Glutamatergic neuron (in vitro differentiated cells): ENCODE measurements at regions not wholly inside any gene's neighbourhood (a gene's known extent, or its start where the extent isn't known, plus 50 kb on each side); places are given as distances from the start of the nearest gene placed in this dataset.

Experiments used
- DNase-seq: peaks from one replicate; pipeline ENCODE4 v3.0.0; 2022
- H3K27ac Mint-ChIP-seq: one replicate; pipeline ENCODE4 v1.8.0; 2020; ENCODE audit warnings: mild to moderate bottlenecking, mixed read lengths, inconsistent platforms; ENCODE audit not compliant: unreplicated experiment
- H3K27me3 Mint-ChIP-seq: one replicate; pipeline ENCODE4 v1.8.0; 2020; ENCODE audit warnings: mild to moderate bottlenecking, moderate library complexity, mixed read lengths, inconsistent platforms; ENCODE audit not compliant: unreplicated experiment
- H3K36me3 Mint-ChIP-seq: one replicate; pipeline ENCODE4 v1.8.0; 2020; ENCODE audit warnings: mild to moderate bottlenecking, mixed read lengths, inconsistent platforms; ENCODE audit not compliant: unreplicated experiment
- H3K4me1 Mint-ChIP-seq: one replicate; pipeline ENCODE4 v1.8.0; 2020; ENCODE audit warnings: mild to moderate bottlenecking, low read depth, mixed read lengths, inconsistent platforms; ENCODE audit not compliant: unreplicated experiment
- H3K4me3 Mint-ChIP-seq: one replicate; pipeline ENCODE4 v1.8.0; 2020; ENCODE audit warnings: mild to moderate bottlenecking, mixed read lengths, inconsistent platforms; ENCODE audit not compliant: unreplicated experiment
- H3K9me3 Mint-ChIP-seq: one replicate; pipeline ENCODE4 v1.8.0; 2020; ENCODE audit warnings: mild to moderate bottlenecking, moderate library complexity, mixed read lengths, inconsistent platforms; ENCODE audit not compliant: unreplicated experiment
- TF ChIP-seq, protein P1 (sequence below): fragments of 200-600 bp; sonication (generic); IDR thresholded peaks from one replicate; pipeline ENCODE4 v1.5.0; 2021; ENCODE audit not compliant: partially characterized antibody, unreplicated experiment

DNA sequence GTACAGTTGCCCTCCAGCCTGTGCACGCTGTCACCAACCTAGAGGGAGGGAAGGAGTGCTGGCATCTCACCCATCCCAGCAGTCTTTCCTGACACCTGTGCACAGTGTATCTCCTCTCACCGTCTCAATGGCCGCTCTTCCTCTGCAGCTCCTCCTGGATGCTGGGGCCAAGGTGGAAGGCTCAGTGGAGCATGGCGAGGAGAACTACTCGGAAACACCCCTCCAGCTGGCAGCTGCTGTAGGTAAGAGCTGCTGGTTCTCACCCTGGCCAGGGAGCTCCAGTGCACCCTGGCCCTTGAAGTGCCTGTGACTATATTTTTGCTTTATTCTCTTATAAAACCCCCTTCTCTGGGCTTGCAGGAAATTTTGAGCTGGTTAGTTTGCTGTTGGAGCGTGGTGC lies 68.7 kb upstream of the PWP1 start:
- no peaks in the 10 kb centered on the region for H3K36me3 Mint-ChIP-seq
- H3K4me1 Mint-ChIP-seq: peaks cover 2% of the 10 kb centered on the region
- no peaks in the 10 kb centered on the region for H3K27me3 Mint-ChIP-seq
- H3K4me3 Mint-ChIP-seq: no peak overlapping the region
- no peak overlapping the region for H3K27ac Mint-ChIP-seq
- TF ChIP-seq, protein P1, sequence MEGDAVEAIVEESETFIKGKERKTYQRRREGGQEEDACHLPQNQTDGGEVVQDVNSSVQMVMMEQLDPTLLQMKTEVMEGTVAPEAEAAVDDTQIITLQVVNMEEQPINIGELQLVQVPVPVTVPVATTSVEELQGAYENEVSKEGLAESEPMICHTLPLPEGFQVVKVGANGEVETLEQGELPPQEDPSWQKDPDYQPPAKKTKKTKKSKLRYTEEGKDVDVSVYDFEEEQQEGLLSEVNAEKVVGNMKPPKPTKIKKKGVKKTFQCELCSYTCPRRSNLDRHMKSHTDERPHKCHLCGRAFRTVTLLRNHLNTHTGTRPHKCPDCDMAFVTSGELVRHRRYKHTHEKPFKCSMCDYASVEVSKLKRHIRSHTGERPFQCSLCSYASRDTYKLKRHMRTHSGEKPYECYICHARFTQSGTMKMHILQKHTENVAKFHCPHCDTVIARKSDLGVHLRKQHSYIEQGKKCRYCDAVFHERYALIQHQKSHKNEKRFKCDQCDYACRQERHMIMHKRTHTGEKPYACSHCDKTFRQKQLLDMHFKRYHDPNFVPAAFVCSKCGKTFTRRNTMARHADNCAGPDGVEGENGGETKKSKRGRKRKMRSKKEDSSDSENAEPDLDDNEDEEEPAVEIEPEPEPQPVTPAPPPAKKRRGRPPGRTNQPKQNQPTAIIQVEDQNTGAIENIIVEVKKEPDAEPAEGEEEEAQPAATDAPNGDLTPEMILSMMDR: no peak
- no peak for DNase-seq
- H3K9me3 Mint-ChIP-seq: peaks cover 3% of the 10 kb centered on the region

DNA sequence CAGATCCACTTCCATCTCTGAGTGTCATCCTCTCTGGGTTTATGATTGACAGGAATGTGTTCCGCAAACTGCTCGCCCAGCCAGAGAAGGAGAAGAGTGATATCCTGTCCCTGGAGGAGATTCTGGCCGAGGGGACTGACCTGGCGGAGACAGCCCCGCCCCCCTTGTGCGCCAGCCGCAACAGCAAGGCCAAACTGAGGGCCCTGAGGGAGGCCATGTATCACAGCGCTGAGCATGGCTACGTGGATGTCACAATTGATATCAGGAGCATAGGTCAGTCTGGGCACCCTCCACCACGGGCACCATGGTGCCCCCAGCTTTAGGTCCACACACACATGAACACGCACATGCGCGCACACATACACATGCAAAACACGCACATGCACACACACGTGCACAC lies 67.5 kb upstream of the PWP1 start:
- Mint-ChIP-seq H3K36me3 (no peaks in the 10 kb centered on the region), H3K27ac (no peak overlapping the region), H3K4me1 (no peaks in the 10 kb centered on the region), H3K4me3 (no peak overlapping the region), H3K27me3 (no peaks in the 10 kb centered on the region), H3K9me3 (peaks cover 3% of the 10 kb centered on the region)
- TF ChIP-seq, protein P1: no peak
- no peak for DNase-seq

DNA sequence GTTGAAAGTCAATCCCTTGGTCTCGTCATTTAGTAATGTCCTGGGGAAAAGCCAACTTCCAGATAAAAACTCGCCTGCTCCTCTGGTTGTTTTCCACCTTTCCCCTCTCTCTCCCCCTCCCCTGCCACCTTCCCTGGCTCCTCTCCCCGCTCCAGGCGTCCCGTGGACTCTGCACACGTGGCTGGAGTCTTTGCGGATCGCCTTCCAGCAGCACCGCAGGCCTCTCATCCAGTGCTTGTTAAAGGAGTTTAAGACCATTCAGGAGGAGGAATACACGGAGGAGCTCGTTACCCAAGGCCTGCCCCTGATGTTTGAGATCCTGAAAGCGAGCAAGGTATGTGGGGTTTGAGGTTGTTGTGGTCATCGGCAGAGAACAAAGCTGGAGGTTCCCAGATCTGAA lies 65.8 kb upstream of the PWP1 start:
- H3K27me3 Mint-ChIP-seq: no peaks in the 10 kb centered on the region
- H3K4me3 Mint-ChIP-seq: no peak overlapping the region
- H3K36me3 Mint-ChIP-seq: peaks cover under 1% of the 10 kb centered on the region
- H3K4me1 Mint-ChIP-seq: no peaks in the 10 kb centered on the region
- no peak overlapping the region for H3K27ac Mint-ChIP-seq
- peaks cover 3% of the 10 kb centered on the region for H3K9me3 Mint-ChIP-seq
- TF ChIP-seq, protein P1: no peak
- no peak for DNase-seq

DNA sequence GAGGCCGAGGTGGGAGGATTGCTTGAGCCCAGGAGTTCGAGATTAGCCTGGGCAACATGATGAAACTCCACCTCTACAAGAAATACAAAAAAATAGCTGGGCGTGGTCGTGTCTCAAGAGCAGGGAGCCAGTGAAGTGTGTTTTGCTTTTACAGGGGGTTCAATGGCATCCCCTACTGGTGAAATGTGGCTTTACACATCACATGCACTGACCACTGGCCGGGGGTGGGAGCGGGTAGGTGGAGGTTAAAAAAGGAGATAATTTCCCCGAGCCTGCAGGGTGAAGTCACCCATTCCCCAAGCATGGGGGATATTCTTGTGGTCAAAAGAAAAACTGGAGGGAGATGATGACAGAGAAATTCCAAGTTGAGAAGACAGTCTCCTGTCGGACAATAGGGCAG lies 63.6 kb upstream of the PWP1 start:
- H3K9me3 Mint-ChIP-seq: peaks cover 3% of the 10 kb centered on the region
- TF ChIP-seq, protein P1: peak; percentile 68
- no peak overlapping the region for H3K27ac Mint-ChIP-seq
- no peaks in the 10 kb centered on the region for H3K27me3 Mint-ChIP-seq
- no peak overlapping the region for H3K4me3 Mint-ChIP-seq
- DNase-seq: no peak
- H3K36me3 Mint-ChIP-seq: peaks cover 7% of the 10 kb centered on the region
- H3K4me1 Mint-ChIP-seq: no peaks in the 10 kb centered on the region

DNA sequence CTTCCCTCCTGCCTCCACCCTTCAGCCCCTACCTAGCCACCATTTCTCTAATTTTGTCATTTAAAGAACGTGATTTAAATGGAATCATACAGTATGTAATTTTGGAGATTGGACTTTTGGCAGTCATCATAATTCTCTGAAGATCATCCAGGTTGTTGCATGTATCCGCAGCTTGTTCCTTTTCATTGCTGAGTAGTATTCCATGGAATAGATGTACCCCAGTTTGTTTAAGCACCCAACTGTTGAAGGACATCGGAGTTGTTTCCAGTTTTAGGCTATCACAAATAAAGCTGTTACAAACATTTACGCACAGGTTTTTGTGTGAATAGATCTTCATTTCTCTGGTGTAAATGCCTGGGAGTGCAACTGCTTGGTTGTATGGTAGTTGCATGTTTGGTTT lies 61.1 kb upstream of the PWP1 start:
- H3K4me3 Mint-ChIP-seq: no peak overlapping the region
- no peak for DNase-seq
- TF ChIP-seq, protein P1: no peak
- H3K27ac Mint-ChIP-seq: no peak overlapping the region
- no peaks in the 10 kb centered on the region for H3K27me3 Mint-ChIP-seq
- H3K36me3 Mint-ChIP-seq: peaks cover 7% of the 10 kb centered on the region
- H3K4me1 Mint-ChIP-seq: no peaks in the 10 kb centered on the region
- H3K9me3 Mint-ChIP-seq: peaks cover 3% of the 10 kb centered on the region
